ENCODE measurements at regions not wholly inside any gene's neighbourhood (a gene's known extent, or its start where the extent isn't known, plus 50 kb on each side); places are given as distances from the start of the nearest gene placed in this dataset.

GRCh38 chr13:55245005-55245644 is 1895.6 kb upstream of the PRR20A start:
- no peak overlapping the region for H3K27ac ChIP-seq (ENCODE audit: low read depth, low read length)
- H3K4me1 ChIP-seq (replicated peaks in 1 of 4; ENCODE audit: control insufficient read depth in 3 of 4, insufficient read depth in 4 of 4, low read length in 3 of 4) = peaks cover 0 to 8% (median 3%) of the 10 kb centered on the region in 4 experiments; a peak in 5 of 7 replicates
- H3K4ac ChIP-seq (replicated peaks; ENCODE audit: insufficient read length, low read depth, low read length) = no peak overlapping the region
- TF ChIP-seq CBX5 (IDR thresholded peaks at IDR 0.05; ENCODE audit: low read depth, low read length) (no peak), CTCF (IDR thresholded peaks at IDR 0.05; ENCODE audit: control extremely low read depth in 1 of 3, insufficient read depth in 1 of 3, low read depth in 1 of 3, low read length in 3 of 3) (peak; percentile 52 to 88 (median 77)), RAD21 (IDR thresholded peaks at IDR 0.05 in 1 of 2, conservative IDR thresholded peaks at IDR 0.05 in 1 of 2; ENCODE audit: low read depth in 2 of 2, low read length in 2 of 2) (peak; percentile 96 to 97)
- no peak overlapping the region for H3K14ac ChIP-seq (ENCODE audit: insufficient read length)
- no peaks in the 10 kb centered on the region for H3K79me1 ChIP-seq (ENCODE audit: low read depth, low read length)
- no peak overlapping the region for H2BK15ac ChIP-seq (ENCODE audit: low read length)
- 55% methylated on average over 4 of the region's 4 CpGs; no CpG with 5 or more reads in 1 of the 2 experiments for WGBS, 2 experiments (ENCODE audit: extremely low coverage in 1 of 2, insufficient coverage in 1 of 2, insufficient read length in 1 of 2, insufficient replicate concordance in 2 of 2, low coverage in 1 of 2, low lambda C conversion rate in 2 of 2, missing lambda C conversion rate in 1 of 2)
- peaks cover 0 to 4% (median 1%) of the 10 kb centered on the region in 4 experiments; a peak in 2 of 8 replicates for H3K36me3 ChIP-seq (ENCODE audit: control insufficient read depth in 2 of 4, insufficient read depth in 4 of 4, low read length in 3 of 4)
- no peaks in the 10 kb centered on the region for H3K27me3 ChIP-seq (replicated peaks in 1 of 4; ENCODE audit: control insufficient read depth in 3 of 4, extremely low read depth in 1 of 4, insufficient read depth in 3 of 4, low read length in 3 of 4)
- no peak overlapping the region for H2AK5ac ChIP-seq (ENCODE audit: low read depth, low read length)
- no peak overlapping the region for H4K91ac ChIP-seq (replicated peaks; ENCODE audit: insufficient read length, low read length)
- H3K4me2 ChIP-seq (ENCODE audit: insufficient read depth in 1 of 2, low read depth in 2 of 2, low read length in 2 of 2) = no peak overlapping the region
- H3K9me3 ChIP-seq (ENCODE audit: insufficient read depth in 2 of 2, low read depth in 1 of 2, low read length in 1 of 2) = peaks cover 0 to 3% of the 10 kb centered on the region in 2 experiments; a peak in 1 of 4 replicates
- H3K56ac ChIP-seq (replicated peaks; ENCODE audit: insufficient read length, low read depth, low read length) = no peak overlapping the region
- no peaks in the 10 kb centered on the region for H3K79me2 ChIP-seq (ENCODE audit: control insufficient read depth in 1 of 2, insufficient read depth in 2 of 2, low read length in 2 of 2)
- H3K9ac ChIP-seq (replicated peaks in 1 of 4; ENCODE audit: extremely low read depth in 1 of 4, low read depth in 3 of 4, low read length in 3 of 4) = no peak overlapping the region
- FAIRE-seq (peak; percentile 94), DNase-seq (ENCODE audit: low read depth in 1 of 2, low spot score in 2 of 2) (peak; percentile 46 to 66)
- no peak overlapping the region for H3K4me3 ChIP-seq (ENCODE audit: extremely low read depth in 1 of 4, insufficient read depth in 2 of 4, low read depth in 3 of 4, low read length in 4 of 4)
- no peaks in the 10 kb centered on the region for H4K20me1 ChIP-seq (replicated peaks in 1 of 2; ENCODE audit: control insufficient read depth in 1 of 2, insufficient read depth in 2 of 2, low read length in 2 of 2)
- peak overlapping the region; percentile 16 for H2BK120ac ChIP-seq (replicated peaks; ENCODE audit: low read depth, low read length)
- H4K5ac ChIP-seq (ENCODE audit: insufficient read length, low read depth, low read length) = no peak overlapping the region
- H2BK12ac ChIP-seq (ENCODE audit: low read depth, low read length) = peak overlapping the region; percentile 71; the same call in 1 of the 2 replicates
- ChIA-PET CTCF (ENCODE audit: partially characterized antibody) (interaction anchor here (0.8 to 2.8 kb wide), 35 partner anchors 13 to 1995 kb away, joined by 3 to 14 read pairs (median 4); no protein-coding TSS in a partner anchor), POLR2A (ENCODE audit: partially characterized antibody) (interaction anchor here (1.0 kb wide), 1 partner anchor 1061 kb away, joined by 3 read pairs; no protein-coding TSS in a partner anchor)
- H3K23ac ChIP-seq (ENCODE audit: insufficient read length) = no peak overlapping the region
- peak overlapping the region; percentile 38; the same call in 1 of the 2 replicates for H2BK20ac ChIP-seq (ENCODE audit: low read length)
- H3K23me2 ChIP-seq (ENCODE audit: low read depth, low read length) = no peaks in the 10 kb centered on the region; the same call in 1 of the 2 replicates
- peak overlapping the region; percentile 59 for H4K8ac ChIP-seq (ENCODE audit: extremely low read depth, insufficient read depth, low read length)
- peak overlapping the region; percentile 31 for H2AFZ ChIP-seq (ENCODE audit: low read length)
- H3K18ac ChIP-seq (ENCODE audit: extremely low read depth, low read length) = peak overlapping the region; percentile 68; the same call in 1 of the 2 replicates
- peak overlapping the region; percentile 79; the same call in 1 of the 2 replicates for H2BK5ac ChIP-seq (ENCODE audit: low read depth, low read length)

Data from H1 (cell line).